Nucleus accumbens (tissue), 56 donors: ENCODE measurements at regions not wholly inside any gene's neighbourhood (a gene's known extent, or its start where the extent isn't known, plus 50 kb on each side); places are given as distances from the start of the nearest gene placed in this dataset.
"Not testable (repeated sequence)": the region's sequence is repeated elsewhere in the genome, so short reads cannot be mapped to it uniquely, and the experiment has no call there.

Experiments
- DNase-seq, 56 donors: peaks; one replicate each; lab custom pipeline; 2025; lab: John Stamatoyannopoulos, UW

GRCh38 chr3:154904328-154904727, 175.8 kb upstream of the MME start:
- DNase-seq = no peak

- DNase-seq = not testable (repeated sequence)
Measured at GRCh38 chr3:154902495-154902894, 177.6 kb upstream of the MME start.

DNA sequence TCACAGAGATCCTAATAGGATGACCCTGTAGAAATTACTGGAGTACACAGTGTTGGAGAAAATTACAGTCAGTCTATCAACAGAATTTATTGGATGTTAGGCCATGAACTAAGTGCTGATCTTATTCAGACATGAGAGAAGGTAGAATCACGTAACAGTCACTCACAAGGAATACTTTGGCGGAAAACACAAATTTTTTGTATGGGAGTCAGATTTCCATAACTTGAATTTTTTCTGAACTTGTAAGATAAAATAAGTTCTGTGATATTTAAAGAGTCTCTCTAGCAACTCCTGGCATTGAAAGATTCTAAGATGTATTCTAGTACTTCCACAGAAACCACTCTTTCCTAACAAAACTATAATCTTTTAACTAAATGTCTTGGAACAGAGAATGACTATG, 178.8 kb upstream of the MME start:
- no peak for DNase-seq

GRCh38 chr3:154900816-154901215, 179.3 kb upstream of the MME start:
- no peak for DNase-seq

GRCh38 chr3:154898916-154899315, 181.2 kb upstream of the MME start:
- no peak for DNase-seq

GRCh38 chr3:154898443-154898842, 181.7 kb upstream of the MME start:
- no peak for DNase-seq

DNA sequence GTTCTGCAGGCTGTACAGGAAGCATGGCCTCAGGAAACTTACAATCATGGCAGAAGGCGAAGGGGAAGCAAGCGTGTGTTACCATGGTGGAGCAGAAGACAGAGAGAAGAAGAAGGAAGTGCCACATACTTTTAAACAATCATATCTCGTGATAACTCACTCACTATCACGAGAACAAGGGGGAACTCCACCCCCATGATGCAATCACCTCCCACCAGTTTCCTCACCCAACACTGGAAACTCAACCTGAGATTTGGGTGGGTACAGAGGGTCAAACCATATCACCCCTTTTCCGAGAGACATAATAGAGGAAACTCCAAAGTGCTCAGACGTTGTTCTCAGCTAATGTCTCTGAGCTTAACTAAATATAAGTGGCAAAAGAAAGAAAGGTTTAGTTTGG, 186.3 kb upstream of the MME start:
- DNase-seq = no peak

- DNase-seq = no peak
Measured at GRCh38 chr3:154889227-154889634, 190.9 kb upstream of the MME start.

- no peak for DNase-seq
Measured at GRCh38 chr3:154887869-154888268, 192.2 kb upstream of the MME start.

DNA sequence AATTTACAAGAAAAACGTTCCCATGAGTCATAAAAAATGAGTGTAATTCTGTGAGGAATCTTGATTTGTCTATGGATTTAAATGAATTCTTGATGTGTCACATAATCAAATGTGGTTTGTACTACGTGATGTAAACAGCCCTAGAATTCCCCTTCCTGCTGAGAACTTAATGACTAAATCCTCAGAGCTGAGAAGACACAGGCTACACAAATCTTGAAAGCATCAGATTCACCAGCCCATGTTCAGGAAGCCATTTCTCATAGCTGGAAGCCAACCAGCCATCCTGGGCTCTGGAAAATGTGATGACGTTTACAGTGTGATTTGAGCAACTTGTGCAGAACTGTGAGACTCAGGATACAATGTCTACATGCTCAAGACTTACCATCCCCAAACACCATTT, 193.7 kb upstream of the MME start:
- DNase-seq = no peak

- DNase-seq = no peak
Measured at GRCh38 chr3:154885418-154885817, 194.7 kb upstream of the MME start.

- no peak for DNase-seq
Measured at GRCh38 chr3:154884952-154885351, 195.2 kb upstream of the MME start.

DNA sequence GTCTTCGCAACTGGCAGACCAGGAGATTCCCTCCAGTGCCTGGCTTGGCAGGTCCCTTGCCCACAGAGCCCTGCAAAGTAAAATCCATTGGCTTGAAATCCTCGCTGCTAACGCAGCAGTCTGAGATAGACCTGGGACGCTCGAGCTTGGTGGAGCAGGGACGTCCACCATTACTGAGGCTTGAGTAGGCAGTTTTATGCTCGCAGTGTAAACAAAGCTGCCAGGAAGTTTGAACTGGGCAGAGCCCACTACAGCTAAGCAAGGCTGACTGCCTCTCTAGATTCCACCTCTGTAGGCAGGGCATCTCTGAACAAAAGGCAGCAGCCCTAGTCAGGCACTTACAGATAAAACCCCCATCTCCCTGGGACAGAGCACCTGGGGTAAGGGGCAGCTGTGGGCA, 205.0 kb upstream of the MME start:
- DNase-seq = no peak

DNA sequence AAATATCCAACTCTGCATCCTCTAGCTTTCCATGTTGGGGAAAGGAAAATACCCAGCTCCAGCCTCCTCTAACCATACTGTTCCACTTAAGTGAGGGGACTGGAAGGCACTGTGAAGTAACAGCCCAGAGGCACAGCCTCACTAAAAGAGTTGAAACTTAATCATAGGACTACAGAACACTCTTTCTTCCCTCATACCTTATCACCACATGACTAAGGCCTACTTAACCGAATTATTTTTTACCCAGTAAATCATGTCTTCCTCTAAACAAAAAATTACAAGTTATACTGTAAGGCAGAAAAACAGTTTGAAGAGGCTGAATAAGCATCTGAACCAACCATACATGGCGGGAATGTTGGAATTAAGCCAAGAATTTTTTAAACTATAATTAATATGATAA, 207.4 kb upstream of the MME start:
- DNase-seq = no peak

GRCh38 chr3:154872074-154872473, 208.0 kb upstream of the MME start:
- no peak for DNase-seq

DNA sequence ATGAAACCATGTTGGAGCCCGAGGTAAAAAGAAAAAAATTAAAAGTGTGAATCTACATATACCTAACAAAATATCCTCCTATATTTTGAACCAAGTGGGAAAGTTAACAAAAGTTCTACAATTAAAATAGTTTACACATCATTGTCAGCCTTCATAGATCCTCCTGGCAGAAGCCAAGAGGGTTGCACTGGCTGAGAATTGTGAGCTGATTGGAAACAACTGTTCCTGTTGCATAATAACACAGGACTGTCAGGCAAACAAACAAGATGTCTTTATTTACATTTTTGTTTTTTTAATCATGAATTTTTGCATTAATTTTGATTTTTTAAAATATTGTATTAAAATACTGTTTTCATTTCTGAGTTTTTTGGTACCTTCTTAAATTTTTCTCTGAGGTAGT, 215.2 kb upstream of the MME start:
- DNase-seq = no peak

DNA sequence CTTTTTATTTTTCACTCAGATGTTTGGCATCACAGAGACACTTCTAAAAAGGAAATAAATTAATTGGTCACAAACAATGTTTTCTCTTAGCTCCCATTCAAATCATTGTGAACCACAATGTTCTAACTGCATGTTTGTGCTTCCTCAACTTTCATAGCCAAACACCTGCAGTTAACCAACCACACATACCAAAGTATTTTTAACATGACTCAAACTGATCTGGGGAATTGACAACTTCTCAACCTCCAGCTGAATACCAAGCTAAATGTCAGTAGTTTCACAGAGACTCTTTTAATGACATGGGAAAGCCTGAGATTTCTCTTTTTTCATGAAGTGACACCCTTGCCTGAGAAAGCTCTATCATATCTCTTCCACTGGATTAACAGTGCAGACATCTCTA, 217.9 kb upstream of the MME start:
- DNase-seq = no peak

- DNase-seq = not testable (repeated sequence)
Measured at GRCh38 chr3:154852998-154853397, 227.1 kb upstream of the MME start.

- DNase-seq = no peak
Measured at GRCh38 chr3:154852515-154852914, 227.6 kb upstream of the MME start.

DNA sequence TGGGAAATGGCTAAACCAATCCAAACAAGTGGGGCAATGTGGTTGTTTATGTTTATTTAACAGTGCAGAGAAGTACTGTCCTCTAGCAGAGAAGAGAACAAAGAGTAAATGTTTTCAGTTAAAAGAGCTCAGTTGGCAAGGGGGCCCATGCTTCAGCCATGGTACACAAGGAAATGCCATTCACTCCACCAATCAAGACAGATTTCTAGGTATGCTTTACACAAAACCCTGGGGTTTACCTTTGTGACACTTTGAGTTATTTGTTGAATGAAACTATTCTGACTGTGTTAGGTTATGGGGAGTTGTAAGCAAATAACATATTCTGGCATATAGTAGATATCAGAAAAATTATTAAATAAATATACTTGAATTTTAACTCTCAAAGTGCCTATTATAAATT, 228.5 kb upstream of the MME start:
- no peak for DNase-seq

DNA sequence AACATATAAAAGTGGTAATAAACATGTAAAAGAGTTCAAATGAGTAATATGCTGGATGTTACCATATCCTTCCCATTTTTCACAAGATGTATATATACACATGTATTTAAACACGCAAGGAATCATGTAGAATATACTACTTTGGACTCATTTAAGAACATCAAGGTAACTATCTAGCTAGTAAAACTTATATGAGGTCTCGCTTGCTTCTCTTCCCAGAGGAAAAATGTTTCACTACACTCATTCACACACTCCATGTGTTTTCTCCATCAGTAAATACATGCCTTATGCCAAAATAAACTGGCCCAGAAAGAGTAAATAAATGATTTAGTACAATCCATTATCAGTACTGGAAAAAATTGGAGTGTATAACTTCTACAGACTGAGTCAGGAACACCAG, 229.2 kb upstream of the MME start:
- DNase-seq = no peak

DNA sequence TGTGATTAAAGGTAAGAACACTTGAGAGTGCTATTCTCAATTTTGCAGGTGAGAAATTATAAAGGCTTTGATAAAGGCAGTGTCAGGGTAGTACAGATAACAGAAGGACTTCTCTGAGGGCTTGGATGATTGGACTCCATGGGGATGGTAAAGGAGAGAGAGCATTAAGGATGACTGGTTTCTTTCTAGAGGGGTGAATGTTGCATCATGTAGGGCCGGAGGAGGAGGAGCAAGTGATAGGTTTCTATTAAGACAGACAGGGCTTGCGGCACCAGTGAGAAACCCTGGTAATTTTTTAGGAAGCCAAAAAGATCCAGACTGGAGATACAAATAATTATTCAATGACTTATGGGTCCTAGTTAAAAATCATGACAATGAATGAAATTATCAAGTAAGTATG, 230.7 kb upstream of the MME start:
- no peak for DNase-seq

DNA sequence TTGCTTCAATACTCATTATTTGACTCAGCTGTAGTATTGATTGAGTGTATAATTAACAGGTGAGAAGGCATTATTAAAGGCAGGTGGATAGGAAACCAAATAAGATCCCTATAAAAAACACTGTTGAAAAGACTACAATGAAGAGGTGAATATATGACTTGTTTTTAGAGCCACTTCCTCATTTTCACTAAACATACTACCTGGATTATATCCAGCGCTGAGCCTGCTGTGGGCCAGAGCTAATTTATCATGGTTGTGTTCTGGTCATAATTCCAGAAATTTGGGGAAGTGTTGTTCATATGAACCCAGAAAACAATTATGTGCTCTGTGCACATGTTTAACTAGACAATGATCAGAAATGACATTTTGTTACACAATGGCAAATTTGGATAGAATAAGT, 235.3 kb upstream of the MME start:
- no peak for DNase-seq

- no peak for DNase-seq
Measured at GRCh38 chr3:154843647-154844046, 236.5 kb upstream of the MME start.
